ENCODE measurements at regions not wholly inside any gene's neighbourhood (a gene's known extent, or its start where the extent isn't known, plus 50 kb on each side); places are given as distances from the start of the nearest gene placed in this dataset.

DNA sequence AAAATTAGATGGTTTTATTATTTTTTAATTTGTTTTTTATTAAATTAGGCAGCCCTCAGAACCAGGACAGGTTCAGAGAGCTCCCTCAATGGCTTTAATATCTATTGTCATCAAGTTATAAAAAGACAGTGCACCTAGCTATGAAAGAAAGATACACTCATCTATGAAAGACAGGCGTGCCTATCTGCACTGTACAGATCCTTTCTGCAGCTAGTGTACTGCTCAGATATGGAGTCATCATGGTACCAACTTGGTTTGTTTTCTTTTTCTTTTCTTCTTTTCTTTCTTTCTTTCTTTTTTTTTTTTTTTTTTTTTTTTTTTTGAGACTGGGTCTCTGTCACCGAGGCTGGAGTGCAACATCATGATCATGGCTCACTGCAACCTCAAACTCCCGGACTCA, 54.8 kb upstream of the GPBP1 start:
- TF ChIP-seq, protein P1, sequence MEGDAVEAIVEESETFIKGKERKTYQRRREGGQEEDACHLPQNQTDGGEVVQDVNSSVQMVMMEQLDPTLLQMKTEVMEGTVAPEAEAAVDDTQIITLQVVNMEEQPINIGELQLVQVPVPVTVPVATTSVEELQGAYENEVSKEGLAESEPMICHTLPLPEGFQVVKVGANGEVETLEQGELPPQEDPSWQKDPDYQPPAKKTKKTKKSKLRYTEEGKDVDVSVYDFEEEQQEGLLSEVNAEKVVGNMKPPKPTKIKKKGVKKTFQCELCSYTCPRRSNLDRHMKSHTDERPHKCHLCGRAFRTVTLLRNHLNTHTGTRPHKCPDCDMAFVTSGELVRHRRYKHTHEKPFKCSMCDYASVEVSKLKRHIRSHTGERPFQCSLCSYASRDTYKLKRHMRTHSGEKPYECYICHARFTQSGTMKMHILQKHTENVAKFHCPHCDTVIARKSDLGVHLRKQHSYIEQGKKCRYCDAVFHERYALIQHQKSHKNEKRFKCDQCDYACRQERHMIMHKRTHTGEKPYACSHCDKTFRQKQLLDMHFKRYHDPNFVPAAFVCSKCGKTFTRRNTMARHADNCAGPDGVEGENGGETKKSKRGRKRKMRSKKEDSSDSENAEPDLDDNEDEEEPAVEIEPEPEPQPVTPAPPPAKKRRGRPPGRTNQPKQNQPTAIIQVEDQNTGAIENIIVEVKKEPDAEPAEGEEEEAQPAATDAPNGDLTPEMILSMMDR (conservative IDR thresholded peaks at IDR 0.05 in 1 of 2, IDR thresholded peaks at IDR 0.05 in 1 of 2; ENCODE audit: extremely low read depth in 1 of 2, insufficient read depth in 1 of 2, low read depth in 1 of 2, low read length in 2 of 2): no peak
- no peak for TF ChIP-seq EZH2 (IDR thresholded peaks at IDR 0.05; ENCODE audit: borderline replicate concordance, low read length)
